NCI-H2227 (cell line): ENCODE measurements at regions not wholly inside any gene's neighbourhood (a gene's known extent, or its start where the extent isn't known, plus 50 kb on each side); places are given as distances from the start of the nearest gene placed in this dataset.
A peak's percentile ranks its signal among the peaks of the same experiment; 100 is the strongest.
"Not testable (repeated sequence)": the region's sequence is repeated elsewhere in the genome, so short reads cannot be mapped to it uniquely, and the experiment has no call there.

Experiments used
- DNase-seq: peaks from one replicate; lab custom pipeline; 2025; ENCODE audit not compliant: unreplicated experiment; lab: John Stamatoyannopoulos, UW

GRCh38 chr15:31177951-31178350 lies 76.4 kb upstream of the TRPM1 start:
- DNase-seq: no peak

GRCh38 chr15:31178705-31179104 lies 77.2 kb upstream of the TRPM1 start:
- no peak for DNase-seq

GRCh38 chr15:31179693-31180092 lies 78.2 kb upstream of the TRPM1 start:
- no peak for DNase-seq

GRCh38 chr15:31193291-31193690 lies 91.8 kb upstream of the TRPM1 start:
- DNase-seq: no peak

GRCh38 chr15:31195871-31196270 lies 94.3 kb upstream of the TRPM1 start:
- DNase-seq: no peak

GRCh38 chr15:31197497-31198414 lies 96.2 kb upstream of the TRPM1 start:
- no peak for DNase-seq

- peak; percentile 2 for DNase-seq
Observed at GRCh38 chr15:31200735-31201151, 99.2 kb upstream of the TRPM1 start.

- DNase-seq: no peak
Observed at GRCh38 chr15:31202953-31203352, 101.4 kb upstream of the TRPM1 start.

- no peak for DNase-seq
Observed at GRCh38 chr15:31203999-31204398, 102.5 kb upstream of the TRPM1 start.

GRCh38 chr15:31206386-31207181 lies 105.1 kb upstream of the TRPM1 start:
- no peak for DNase-seq

- no peak for DNase-seq
Observed at GRCh38 chr15:31207246-31207645, 105.7 kb upstream of the TRPM1 start.

GRCh38 chr15:31207861-31208260 lies 106.3 kb upstream of the TRPM1 start:
- not testable (repeated sequence) for DNase-seq

GRCh38 chr15:31208817-31209216 lies 107.3 kb upstream of the TRPM1 start:
- no peak for DNase-seq

GRCh38 chr15:31211353-31211752 lies 109.8 kb upstream of the TRPM1 start:
- no peak for DNase-seq

GRCh38 chr15:31212326-31213080 lies 111.0 kb upstream of the TRPM1 start:
- DNase-seq: no peak

GRCh38 chr15:31214158-31214863 lies 112.3 kb upstream of the KLF13 start:
- DNase-seq: no peak

GRCh38 chr15:31214864-31215489 lies 111.7 kb upstream of the KLF13 start:
- DNase-seq: no peak

- DNase-seq: peak; percentile 73
Observed at GRCh38 chr15:31215490-31216214, 111.0 kb upstream of the KLF13 start.

GRCh38 chr15:31216215-31216911 lies 110.3 kb upstream of the KLF13 start:
- DNase-seq: peak; percentile 63
